ENCODE measurements at regions not wholly inside any gene's neighbourhood (a gene's known extent, or its start where the extent isn't known, plus 50 kb on each side); places are given as distances from the start of the nearest gene placed in this dataset.

DNA sequence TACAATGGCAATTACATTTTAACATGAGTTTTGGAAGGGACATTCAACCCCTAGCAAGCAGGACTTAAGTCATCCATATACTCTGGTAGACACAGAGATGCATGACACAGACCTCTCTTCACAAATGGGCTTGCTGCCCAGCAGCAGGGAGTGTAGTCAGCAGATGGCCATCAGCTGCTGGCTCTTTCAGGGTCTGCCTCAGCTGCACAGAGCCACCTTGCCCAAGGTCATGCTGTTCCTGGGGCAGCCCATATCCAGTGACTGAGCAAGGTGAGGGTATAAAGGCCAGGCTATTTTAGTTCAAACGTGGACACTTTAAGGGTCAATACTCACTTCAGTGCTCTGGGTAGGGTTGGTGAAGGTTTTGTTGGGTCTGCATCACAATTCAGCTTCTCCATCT is 58.3 kb upstream of the JDP2 start:
- TF ChIP-seq CTCF (conservative IDR thresholded peaks at IDR 0.05; ENCODE audit: low read depth, low read length) (no peak), POLR2A (IDR thresholded peaks at IDR 0.05; ENCODE audit: low read depth, low read length) (no peak), SMC3 (IDR thresholded peaks at IDR 0.05; ENCODE audit: low read depth, low read length) (no peak), CEBPB (IDR thresholded peaks at IDR 0.05; ENCODE audit: low read depth, low read length) (no peak), BHLHE40 (IDR thresholded peaks at IDR 0.05; ENCODE audit: low read depth, low read length) (no peak), RAD21 (IDR thresholded peaks at IDR 0.05; ENCODE audit: low read length) (no peak), ELK1 (IDR thresholded peaks at IDR 0.05; ENCODE audit: borderline replicate concordance, low read depth, low read length) (no peak), USF2 (IDR thresholded peaks at IDR 0.05; ENCODE audit: low read depth, low read length) (no peak), RCOR1 (IDR thresholded peaks at IDR 0.05; ENCODE audit: insufficient replicate concordance, low read length) (no peak), MAZ (IDR thresholded peaks at IDR 0.05; ENCODE audit: borderline replicate concordance, low read depth, low read length) (no peak), RFX5 (IDR thresholded peaks at IDR 0.05; ENCODE audit: low read depth, low read length) (no peak)
